HT-29 (cell line): ENCODE measurements at regions not wholly inside any gene's neighbourhood (a gene's known extent, or its start where the extent isn't known, plus 50 kb on each side); places are given as distances from the start of the nearest gene placed in this dataset.
A peak's percentile ranks its signal among the peaks of the same experiment; 100 is the strongest.

Experiments used
- DNase-seq: peaks from one replicate; pipeline ENCODE4 v3.0.0-alpha.2; 2015; ENCODE audit warnings: low spot score

- no peak for DNase-seq
Measured at GRCh38 chr7:20021831-20022230, 195.4 kb downstream of the MACC1 start.

GRCh38 chr7:20021066-20021465 is 196.1 kb downstream of the MACC1 start:
- DNase-seq, result no peak

- no peak for DNase-seq
Measured at GRCh38 chr7:20019757-20020432, 197.3 kb downstream of the MACC1 start.

GRCh38 chr7:20016669-20017068 is 200.5 kb downstream of the MACC1 start:
- no peak for DNase-seq

- no peak for DNase-seq
Measured at GRCh38 chr7:20013536-20013935, 203.6 kb downstream of the MACC1 start.

GRCh38 chr7:20012100-20012499 is 205.1 kb downstream of the MACC1 start:
- no peak for DNase-seq

- DNase-seq, result no peak
Measured at GRCh38 chr7:20010877-20011276, 206.3 kb downstream of the MACC1 start.

- no peak for DNase-seq
Measured at GRCh38 chr7:20007510-20007909, 209.7 kb downstream of the MACC1 start.

GRCh38 chr7:20005081-20005480 is 212.1 kb downstream of the MACC1 start:
- DNase-seq, result no peak

GRCh38 chr7:19999681-20000080 is 217.5 kb downstream of the MACC1 start:
- no peak for DNase-seq

- no peak for DNase-seq
Measured at GRCh38 chr7:19991936-19992335, 218.5 kb upstream of the TMEM196 start.

GRCh38 chr7:19989906-19990305 is 216.5 kb upstream of the TMEM196 start:
- no peak for DNase-seq

- DNase-seq, result no peak
Measured at GRCh38 chr7:19988860-19989259, 215.4 kb upstream of the TMEM196 start.

- DNase-seq, result no peak
Measured at GRCh38 chr7:19984231-19984632, 210.8 kb upstream of the TMEM196 start.

GRCh38 chr7:19982841-19983835 is 209.7 kb upstream of the TMEM196 start:
- DNase-seq, result peak; percentile 66

GRCh38 chr7:19973581-19973980 is 200.2 kb upstream of the TMEM196 start:
- DNase-seq, result no peak

GRCh38 chr7:19972876-19973275 is 199.5 kb upstream of the TMEM196 start:
- DNase-seq, result no peak

- no peak for DNase-seq
Measured at GRCh38 chr7:19971956-19972355, 198.5 kb upstream of the TMEM196 start.

- no peak for DNase-seq
Measured at GRCh38 chr7:19970514-19970913, 197.1 kb upstream of the TMEM196 start.

- DNase-seq, result peak; percentile 78
Measured at GRCh38 chr7:19969859-19970493, 196.6 kb upstream of the TMEM196 start.

- no peak for DNase-seq
Measured at GRCh38 chr7:19964246-19964645, 190.8 kb upstream of the TMEM196 start.

- DNase-seq, result no peak
Measured at GRCh38 chr7:19963695-19964094, 190.3 kb upstream of the TMEM196 start.
